KG1 (cell line): ENCODE measurements at regions not wholly inside any gene's neighbourhood (a gene's known extent, or its start where the extent isn't known, plus 50 kb on each side); places are given as distances from the start of the nearest gene placed in this dataset.

Source experiments
- DNase-seq: peaks from one replicate; lab custom pipeline; 2025; lab: John Stamatoyannopoulos, UW

GRCh38 chr17:63132459-63132911 lies 166.4 kb downstream of the TANC2 start:
- no peak for DNase-seq

GRCh38 chr17:63133491-63133890 lies 167.5 kb downstream of the TANC2 start:
- no peak for DNase-seq

GRCh38 chr17:63134867-63135266 lies 168.8 kb downstream of the TANC2 start:
- DNase-seq, result no peak

GRCh38 chr17:63136369-63137012 lies 170.5 kb downstream of the TANC2 start:
- no peak for DNase-seq

GRCh38 chr17:63137163-63137562 lies 171.1 kb downstream of the TANC2 start:
- DNase-seq, result no peak

GRCh38 chr17:63138713-63139112 lies 172.7 kb downstream of the TANC2 start:
- DNase-seq, result no peak

GRCh38 chr17:63139356-63139755 lies 173.3 kb downstream of the TANC2 start:
- DNase-seq, result no peak

GRCh38 chr17:63140255-63140654 lies 174.2 kb downstream of the TANC2 start:
- peak; percentile 30 for DNase-seq

- no peak for DNase-seq
Measured at GRCh38 chr17:63142836-63143235, 176.8 kb downstream of the TANC2 start.

GRCh38 chr17:63150490-63150889 lies 184.5 kb downstream of the TANC2 start:
- DNase-seq, result no peak

GRCh38 chr17:63150994-63151464 lies 185.0 kb downstream of the TANC2 start:
- no peak for DNase-seq

GRCh38 chr17:63151941-63152523 lies 186.0 kb downstream of the TANC2 start:
- DNase-seq, result no peak

GRCh38 chr17:63153488-63153887 lies 187.5 kb downstream of the TANC2 start:
- no peak for DNase-seq

GRCh38 chr17:63154586-63155244 lies 188.7 kb downstream of the TANC2 start:
- no peak for DNase-seq

GRCh38 chr17:63156986-63157385 lies 191.0 kb downstream of the TANC2 start:
- DNase-seq, result no peak

- DNase-seq, result no peak
Measured at GRCh38 chr17:63162406-63163157, 196.5 kb downstream of the TANC2 start.

- DNase-seq, result no peak
Measured at GRCh38 chr17:63163158-63163520, 197.1 kb downstream of the TANC2 start.

- no peak for DNase-seq
Measured at GRCh38 chr17:63165400-63165799, 199.4 kb downstream of the TANC2 start.

GRCh38 chr17:63170795-63171194 lies 204.8 kb downstream of the TANC2 start:
- DNase-seq, result no peak

- DNase-seq, result no peak
Measured at GRCh38 chr17:63171428-63172393, 205.7 kb downstream of the TANC2 start.

GRCh38 chr17:63173450-63173849 lies 207.4 kb downstream of the TANC2 start:
- DNase-seq, result no peak
